ENCODE measurements at regions not wholly inside any gene's neighbourhood (a gene's known extent, or its start where the extent isn't known, plus 50 kb on each side); places are given as distances from the start of the nearest gene placed in this dataset.
A peak's percentile ranks its signal among the peaks of the same experiment; 100 is the strongest.
"Not testable (repeated sequence)": the region's sequence is repeated elsewhere in the genome, so short reads cannot be mapped to it uniquely, and the experiment has no call there.

- DNase-seq, result no peak
Observed at GRCh38 chr3:34851137-34851536, 788.2 kb upstream of the ARPP21 start.

DNA sequence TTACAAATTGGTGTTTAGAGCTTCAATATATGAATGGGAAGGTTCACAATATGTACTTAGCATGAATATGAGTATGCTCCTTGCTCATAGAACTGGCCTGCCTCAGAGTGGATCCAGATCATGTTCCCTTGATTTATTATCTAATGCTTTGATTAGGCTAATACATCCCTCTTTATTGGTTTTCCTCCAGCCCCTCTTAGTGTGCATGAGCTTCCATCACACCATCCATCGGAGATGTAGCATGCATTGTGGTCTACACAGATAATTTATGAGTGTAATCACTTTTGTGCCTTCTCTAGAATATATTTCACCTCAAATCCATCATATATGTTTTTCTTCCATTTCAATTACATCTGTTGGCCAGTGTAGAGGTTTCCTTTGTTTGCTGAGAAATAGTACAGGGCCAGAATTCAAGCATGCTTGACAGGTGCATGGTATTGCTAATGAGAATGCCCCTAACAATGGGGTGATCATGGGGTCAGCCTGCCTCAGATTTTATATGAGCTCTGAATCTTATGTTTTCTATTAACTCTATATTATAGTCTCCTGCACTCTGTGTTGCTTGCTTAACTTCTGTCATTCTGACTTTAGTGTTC lies 786.4 kb upstream of the ARPP21 start:
- no peak for DNase-seq

DNA sequence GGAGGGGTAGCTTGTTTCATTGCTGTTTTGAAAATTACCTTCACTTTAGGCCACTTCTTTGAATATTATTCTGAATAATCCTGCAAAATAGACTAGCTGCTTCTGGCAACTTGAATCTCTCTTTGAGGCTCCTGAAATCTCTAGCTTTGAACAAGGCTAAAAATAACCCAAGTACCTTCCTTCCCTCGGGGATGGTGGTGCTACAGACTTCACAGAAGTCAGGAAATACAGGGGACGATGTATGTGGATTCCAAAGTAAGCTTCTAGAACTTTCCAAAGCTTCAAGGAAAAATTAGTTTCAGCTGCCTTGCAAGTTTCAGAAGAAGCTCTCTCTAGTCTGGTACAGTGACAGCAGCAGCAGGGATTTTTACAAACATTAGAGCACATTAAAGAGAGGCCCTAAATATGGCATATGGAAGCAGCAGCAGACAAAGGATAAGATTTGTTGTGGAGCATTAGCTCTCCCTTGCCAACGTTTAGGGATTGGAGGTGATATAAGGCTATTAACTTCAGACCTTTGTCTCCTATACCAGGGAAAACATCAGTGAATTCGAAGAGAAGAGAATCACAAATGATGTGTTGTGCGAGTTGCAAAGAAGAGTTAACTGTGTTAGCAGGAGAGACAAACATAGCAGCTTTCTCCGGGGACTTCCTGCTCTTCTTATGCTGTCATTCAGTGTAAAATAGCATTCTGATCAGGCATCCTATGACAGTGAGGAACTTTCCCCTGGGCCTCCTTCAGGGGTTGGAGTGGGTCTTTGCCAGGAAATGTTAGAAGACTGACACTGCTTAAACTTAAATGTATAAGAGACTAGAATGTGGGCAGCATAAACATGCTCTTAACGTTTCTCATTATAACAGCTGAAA lies 783.0 kb upstream of the ARPP21 start:
- peak; percentile 70 for DNase-seq

DNA sequence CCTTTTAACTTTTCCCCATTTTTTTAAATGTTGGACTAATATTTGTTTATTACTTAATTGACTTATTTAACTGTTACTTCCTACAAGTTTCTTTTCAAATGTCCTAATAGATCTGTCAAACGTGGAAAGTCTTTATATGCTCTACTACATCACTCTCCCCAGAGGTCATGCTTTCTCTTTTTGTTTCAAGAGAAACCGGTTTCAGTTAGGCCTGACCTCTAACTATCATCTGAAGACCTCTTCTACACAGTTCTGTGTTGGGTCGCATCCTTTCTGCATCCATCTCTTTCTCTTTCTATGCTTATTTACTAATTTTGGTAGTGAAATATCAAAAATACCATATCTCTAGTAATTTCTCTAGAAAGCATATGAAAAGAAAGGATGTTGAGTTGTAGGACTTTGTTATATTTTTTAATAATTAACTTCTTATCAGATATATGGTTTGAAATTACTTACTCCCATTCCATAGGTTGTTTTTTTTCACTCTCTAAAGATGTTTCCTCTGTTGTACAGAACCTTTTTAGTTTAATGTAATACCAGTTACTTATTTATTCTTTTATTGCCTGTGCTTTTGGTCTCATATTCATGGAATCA lies 781.2 kb upstream of the ARPP21 start:
- DNase-seq, result no peak

DNA sequence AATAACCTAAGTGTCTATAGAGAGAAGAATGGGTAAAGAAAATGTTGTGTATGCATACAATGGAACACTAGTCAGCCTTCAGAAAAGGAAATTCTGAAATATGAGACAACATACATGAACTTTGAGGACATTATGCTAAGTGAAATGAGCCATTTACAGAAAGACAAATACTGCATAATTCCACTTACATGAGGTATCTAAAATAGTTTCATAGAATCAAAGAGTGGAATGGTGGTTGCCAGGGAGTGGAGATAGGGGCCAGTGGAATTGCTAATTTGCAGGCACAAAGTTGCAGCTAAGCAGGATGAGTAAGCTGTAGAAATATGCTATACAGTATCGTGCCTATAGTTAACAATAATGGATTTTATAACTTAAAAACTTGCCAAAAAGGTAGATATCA lies 779.6 kb upstream of the ARPP21 start:
- DNase-seq, result no peak

GRCh38 chr3:34862456-34862855 lies 776.9 kb upstream of the ARPP21 start:
- DNase-seq, result no peak

- no peak for DNase-seq
Observed at GRCh38 chr3:34863485-34863884, 775.8 kb upstream of the ARPP21 start.

DNA sequence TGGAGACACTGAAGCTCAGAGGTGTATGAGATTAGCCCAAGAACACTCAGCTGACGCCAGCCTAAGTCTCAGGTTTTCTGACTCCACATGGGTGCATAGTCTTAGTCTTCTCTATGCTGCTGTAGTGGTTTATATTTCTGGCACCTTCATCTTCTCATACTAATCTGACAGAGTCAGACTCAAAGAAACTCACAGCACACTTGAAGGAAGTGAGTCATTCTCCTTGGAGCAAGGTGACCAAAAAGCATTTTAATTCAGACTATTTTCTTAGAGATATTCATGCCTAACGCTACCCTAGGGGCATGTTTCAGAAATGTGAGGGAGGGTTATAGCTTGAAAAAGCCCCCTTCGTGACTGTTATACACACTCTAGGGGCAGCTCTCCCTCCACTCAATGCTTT lies 775.3 kb upstream of the ARPP21 start:
- no peak for DNase-seq

DNA sequence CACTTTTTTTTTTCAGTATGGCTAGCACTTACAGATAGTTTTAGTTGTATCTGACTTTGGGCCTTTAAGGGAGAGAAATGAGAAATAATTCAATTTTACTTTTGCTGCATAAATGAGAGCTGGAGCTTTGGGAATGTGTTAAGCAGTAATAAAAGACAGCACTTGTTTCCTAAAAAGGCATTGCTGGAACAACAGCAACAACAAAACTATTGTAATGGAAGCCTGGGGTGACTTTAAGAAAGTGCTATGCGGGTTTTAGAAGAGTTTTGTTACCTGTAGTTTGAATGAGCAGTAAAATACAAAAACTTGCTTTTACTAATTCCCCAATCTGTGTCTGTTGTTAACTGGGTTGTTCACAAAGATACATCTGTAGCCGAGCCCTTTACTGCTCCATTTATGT lies 774.0 kb upstream of the ARPP21 start:
- DNase-seq, result no peak

- DNase-seq, result no peak
Observed at GRCh38 chr3:34868935-34869334, 770.4 kb upstream of the ARPP21 start.

GRCh38 chr3:34869696-34870095 lies 769.6 kb upstream of the ARPP21 start:
- DNase-seq, result no peak

- no peak for DNase-seq
Observed at GRCh38 chr3:34872406-34872805, 766.9 kb upstream of the ARPP21 start.

DNA sequence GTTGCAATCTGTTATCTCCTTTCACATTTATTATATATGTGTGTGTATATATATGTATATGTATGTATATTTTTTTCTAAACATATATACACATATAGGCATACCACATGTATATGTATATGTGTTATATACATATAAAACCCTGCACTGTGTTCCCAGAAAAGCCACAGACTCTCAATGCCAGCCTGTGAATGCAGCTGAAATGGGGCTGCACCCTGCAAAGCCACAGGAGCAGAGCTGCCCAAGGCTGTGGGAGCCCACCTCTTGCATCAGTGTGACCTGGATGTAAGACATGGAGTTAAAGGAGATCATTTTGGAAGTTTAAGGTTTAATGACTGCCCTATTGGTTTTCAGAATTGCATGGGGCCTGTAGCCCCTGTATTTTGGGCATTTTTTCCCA lies 762.3 kb upstream of the ARPP21 start:
- DNase-seq, result no peak

DNA sequence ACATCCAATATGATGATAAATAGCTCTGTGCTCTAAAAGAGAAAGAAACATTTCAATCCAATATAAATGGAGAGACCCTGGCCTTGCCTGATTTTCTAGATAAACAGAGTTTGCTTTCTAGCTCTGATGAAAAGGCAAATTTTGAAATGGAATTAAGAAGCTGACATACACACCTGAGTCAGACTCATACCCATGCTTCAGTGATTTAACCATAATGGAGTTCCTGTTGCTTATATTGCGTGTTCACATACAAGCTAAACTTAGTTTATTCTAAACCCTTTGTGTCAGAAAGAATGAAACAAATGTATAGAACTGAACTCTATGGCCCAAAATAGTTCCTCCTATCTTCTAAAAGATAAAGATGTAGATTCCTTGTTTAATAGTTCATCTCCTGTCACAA lies 760.8 kb upstream of the ARPP21 start:
- no peak for DNase-seq

- DNase-seq, result no peak
Observed at GRCh38 chr3:34881026-34881425, 758.3 kb upstream of the ARPP21 start.

- no peak for DNase-seq
Observed at GRCh38 chr3:34882764-34883163, 756.6 kb upstream of the ARPP21 start.

GRCh38 chr3:34884007-34884406 lies 755.3 kb upstream of the ARPP21 start:
- no peak for DNase-seq

GRCh38 chr3:34886443-34886842 lies 752.9 kb upstream of the ARPP21 start:
- DNase-seq, result no peak

DNA sequence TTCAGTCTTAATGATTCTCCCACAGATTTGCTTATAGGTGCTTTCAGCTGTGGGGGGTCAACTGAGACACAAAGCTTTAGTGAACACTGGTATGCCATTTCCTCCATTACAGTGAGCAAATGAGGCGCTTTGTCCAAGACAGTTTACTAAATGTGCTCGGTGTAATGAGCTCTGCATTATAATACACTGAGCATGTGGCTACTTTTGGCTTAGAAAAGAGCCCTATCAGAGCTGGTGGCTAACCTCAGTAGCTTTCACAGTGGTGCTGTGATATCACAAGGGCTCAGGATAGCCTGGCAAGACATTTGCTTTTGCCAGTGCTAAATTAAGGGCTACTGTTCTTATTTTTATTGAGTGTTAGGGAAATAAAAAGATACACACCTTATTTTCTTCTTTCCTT lies 749.7 kb upstream of the ARPP21 start:
- DNase-seq, result no peak

DNA sequence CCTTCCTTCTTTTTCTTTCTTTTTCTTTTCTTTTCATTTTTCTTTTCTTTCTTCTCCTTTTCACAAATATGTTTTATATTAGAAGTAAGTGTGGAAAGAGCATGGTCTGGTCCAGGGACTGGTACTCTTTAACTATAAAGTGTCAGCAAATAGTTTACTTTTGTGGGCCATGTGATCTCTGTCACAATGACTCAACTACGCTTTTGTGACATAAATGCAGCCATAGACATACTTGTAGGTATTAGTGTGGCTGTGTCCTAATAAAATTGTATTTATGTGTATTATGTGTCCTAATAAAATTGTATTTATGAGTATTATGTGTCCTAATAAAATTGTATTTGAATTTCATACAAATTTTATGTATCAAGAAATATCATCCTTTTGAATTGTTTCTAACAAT lies 749.1 kb upstream of the ARPP21 start:
- DNase-seq, result no peak

DNA sequence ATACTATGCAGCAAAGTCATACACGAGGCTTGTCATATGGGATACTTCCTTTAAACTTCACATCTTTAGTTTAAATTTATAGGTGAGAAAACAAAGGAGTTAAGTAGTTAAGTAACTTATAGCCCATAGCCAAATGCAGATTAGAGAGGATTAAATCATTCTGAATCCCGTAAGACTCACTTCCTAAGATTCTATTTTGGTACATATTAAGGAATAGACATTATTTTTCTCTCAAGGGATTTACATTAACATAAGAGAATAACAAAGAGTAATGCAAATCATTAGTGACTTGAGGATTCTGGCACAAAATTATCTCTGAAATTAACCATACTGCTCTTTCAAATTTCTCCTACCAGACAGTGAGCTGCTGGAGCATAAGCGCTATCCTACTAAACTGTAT lies 747.4 kb upstream of the ARPP21 start:
- no peak for DNase-seq

- DNase-seq, result no peak
Observed at GRCh38 chr3:34895841-34896240, 743.5 kb upstream of the ARPP21 start.

DNA sequence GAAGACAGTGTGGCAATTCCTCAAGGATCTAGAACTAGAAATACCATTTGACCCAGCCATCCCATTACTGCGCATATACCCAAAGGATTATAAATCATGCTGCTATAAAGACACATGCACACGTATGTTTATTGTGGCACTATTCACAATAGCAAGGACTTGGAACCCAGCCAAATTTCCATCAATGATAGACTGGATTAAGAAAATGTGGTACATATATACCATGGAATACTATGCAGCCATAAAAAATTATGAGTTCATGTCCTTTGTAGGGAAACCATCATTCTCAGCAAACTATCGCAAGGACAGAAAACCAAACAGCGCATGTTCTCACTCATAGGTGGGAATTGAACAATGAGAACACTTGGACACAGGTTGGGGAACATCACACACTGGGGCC lies 729.6 kb upstream of the ARPP21 start:
- not testable (repeated sequence) for DNase-seq

DNA sequence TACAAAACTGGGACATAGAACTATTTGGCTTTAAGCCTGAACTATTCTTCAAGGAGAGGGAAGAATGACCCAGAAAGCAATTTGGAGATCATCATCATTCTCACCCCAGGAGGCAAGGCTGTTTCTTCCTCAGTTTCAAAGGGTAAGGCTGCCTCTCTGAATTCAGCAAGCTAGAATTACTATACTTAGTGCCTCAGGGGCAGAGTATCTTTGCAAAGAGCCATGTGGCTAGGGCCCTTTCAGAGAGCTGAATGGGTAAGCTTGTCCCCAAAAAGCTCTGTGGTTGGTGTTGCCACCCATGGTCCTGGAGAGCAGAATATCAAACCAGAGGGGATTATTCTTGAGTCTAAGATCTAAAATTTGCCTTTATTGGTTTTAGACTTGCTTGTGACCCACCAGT lies 720.3 kb upstream of the ARPP21 start:
- DNase-seq, result no peak
